ENCODE measurements at regions not wholly inside any gene's neighbourhood (a gene's known extent, or its start where the extent isn't known, plus 50 kb on each side); places are given as distances from the start of the nearest gene placed in this dataset.

DNA sequence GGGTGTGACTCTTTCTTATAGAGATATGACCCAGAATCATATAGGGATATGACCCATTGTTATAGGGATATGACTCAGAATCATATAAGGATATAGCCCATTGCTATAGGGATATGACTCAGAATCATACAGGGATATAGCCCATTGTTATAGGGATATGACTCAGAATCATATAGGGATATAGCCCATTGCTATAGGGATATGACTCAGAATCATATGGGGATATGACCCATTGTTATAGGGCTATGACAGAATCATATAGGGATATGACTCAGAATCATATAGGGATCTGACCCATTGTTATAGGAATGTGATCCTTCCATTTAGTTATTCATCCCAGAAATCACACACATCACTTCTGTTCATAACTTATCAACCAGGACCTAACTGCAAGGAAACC, 312.2 kb upstream of the ADARB2 start:
- TF ChIP-seq, protein P1, sequence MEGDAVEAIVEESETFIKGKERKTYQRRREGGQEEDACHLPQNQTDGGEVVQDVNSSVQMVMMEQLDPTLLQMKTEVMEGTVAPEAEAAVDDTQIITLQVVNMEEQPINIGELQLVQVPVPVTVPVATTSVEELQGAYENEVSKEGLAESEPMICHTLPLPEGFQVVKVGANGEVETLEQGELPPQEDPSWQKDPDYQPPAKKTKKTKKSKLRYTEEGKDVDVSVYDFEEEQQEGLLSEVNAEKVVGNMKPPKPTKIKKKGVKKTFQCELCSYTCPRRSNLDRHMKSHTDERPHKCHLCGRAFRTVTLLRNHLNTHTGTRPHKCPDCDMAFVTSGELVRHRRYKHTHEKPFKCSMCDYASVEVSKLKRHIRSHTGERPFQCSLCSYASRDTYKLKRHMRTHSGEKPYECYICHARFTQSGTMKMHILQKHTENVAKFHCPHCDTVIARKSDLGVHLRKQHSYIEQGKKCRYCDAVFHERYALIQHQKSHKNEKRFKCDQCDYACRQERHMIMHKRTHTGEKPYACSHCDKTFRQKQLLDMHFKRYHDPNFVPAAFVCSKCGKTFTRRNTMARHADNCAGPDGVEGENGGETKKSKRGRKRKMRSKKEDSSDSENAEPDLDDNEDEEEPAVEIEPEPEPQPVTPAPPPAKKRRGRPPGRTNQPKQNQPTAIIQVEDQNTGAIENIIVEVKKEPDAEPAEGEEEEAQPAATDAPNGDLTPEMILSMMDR (IDR thresholded peaks at IDR 0.05) = no peak
- no peak for TF ChIP-seq POLR2A (IDR thresholded peaks at IDR 0.05)
